H4 (cell line): ENCODE measurements at regions not wholly inside any gene's neighbourhood (a gene's known extent, or its start where the extent isn't known, plus 50 kb on each side); places are given as distances from the start of the nearest gene placed in this dataset.
A peak's percentile ranks its signal among the peaks of the same experiment; 100 is the strongest.

ENCODE experiments used
- DNase-seq: peaks from one replicate; pipeline ENCODE4 v3.0.0-alpha.2; 2015; ENCODE audit warnings: low spot score

DNA sequence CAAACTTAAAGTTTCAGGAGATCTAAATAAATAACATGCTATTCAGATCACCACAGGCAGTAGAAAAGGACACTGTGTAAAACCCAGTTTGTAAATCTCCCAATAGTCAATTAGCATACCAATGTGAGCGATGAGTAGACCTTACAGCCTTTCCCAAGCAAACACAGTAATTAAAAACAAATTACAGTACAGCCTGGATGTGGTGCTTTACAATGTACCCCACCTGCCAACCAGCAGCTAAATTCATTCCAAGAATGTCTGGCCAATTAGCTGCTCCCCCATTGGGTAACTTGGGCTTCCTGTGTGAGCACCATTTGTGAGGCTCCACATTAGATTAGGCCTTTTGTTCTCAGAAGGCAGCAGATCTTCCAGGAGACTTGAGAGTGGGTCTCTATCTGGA is 635.0 kb downstream of the TBL1XR1 start:
- DNase-seq: no peak

GRCh38 chr3:176561826-176562225 is 635.5 kb downstream of the TBL1XR1 start:
- DNase-seq: no peak

GRCh38 chr3:176554791-176555654 is 642.3 kb downstream of the TBL1XR1 start:
- no peak for DNase-seq

DNA sequence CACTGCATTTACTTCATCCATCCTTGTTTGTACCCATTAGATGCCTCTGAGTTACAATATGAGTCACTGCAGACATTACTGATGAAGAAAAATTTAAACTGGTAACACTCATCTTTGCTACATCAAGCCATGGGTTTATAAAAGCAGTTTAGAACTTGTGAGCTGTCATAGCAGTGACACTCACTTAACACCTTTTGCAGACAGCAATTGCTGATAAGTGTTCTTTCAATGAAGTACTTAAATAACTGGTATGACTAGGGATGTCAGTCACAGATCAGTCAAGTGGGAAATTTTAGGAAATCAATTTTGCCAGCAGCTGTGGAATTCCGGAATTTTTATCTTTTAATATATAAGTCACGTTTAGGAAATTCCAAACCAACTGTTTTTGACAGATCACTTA is 643.0 kb downstream of the TBL1XR1 start:
- DNase-seq: no peak

DNA sequence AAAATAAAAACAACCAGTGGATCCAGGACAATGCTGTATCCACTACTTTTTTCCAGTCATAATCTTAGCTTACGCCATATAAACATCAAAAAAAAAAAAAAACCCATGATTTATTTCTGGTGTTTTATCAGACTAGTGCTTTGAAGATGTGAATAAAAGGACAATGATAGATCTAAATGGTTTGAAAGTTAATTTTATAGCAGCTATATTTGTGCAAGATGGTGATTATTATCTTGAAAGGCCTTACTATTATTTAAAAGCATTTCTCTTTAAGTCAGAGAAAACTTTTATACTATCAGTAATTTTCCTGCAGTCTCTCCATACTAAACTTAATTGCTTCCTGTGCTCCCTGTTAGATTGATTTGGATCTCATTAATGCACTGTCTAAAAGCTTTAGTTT is 670.3 kb downstream of the TBL1XR1 start:
- no peak for DNase-seq

DNA sequence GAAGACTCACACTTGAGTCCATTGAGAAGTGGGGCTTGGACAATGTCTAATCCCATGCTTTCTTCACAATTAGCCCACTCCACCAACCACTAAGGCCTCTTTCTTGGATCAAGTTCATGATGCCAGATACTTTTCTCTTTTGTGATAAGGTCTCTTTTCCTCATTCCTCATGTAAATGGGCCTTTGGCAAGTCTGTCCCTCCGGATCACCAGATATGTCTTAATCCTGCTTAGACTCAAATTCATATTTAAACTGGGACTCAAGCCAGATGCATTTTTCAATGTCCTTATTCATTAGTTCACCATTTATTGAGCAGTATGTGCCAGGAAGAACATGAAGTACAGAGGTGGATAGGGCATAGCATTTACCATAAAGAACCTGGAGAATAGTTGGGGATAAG is 671.1 kb downstream of the TBL1XR1 start:
- DNase-seq: no peak

DNA sequence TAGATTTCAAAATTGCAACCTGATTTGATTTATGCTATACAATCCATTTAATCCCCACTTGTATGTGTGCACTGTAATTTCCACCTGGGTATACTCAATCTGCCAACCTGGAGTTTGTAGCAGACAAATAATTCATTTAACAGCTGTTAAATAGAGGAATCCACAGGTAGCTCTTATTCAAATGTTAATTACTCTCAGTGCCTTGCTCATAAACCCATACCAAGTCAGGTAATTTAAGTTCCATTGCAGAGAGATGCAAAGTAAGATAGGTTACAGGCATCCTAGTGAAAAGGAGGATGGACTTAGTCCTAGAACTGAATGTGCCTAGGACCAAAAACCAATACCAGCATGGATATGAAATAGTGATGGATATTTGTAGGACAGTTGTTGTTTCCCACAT is 674.2 kb downstream of the TBL1XR1 start:
- DNase-seq: no peak

GRCh38 chr3:176522436-176522835 is 674.8 kb downstream of the TBL1XR1 start:
- no peak for DNase-seq

GRCh38 chr3:176521531-176522175 is 675.6 kb downstream of the TBL1XR1 start:
- no peak for DNase-seq

DNA sequence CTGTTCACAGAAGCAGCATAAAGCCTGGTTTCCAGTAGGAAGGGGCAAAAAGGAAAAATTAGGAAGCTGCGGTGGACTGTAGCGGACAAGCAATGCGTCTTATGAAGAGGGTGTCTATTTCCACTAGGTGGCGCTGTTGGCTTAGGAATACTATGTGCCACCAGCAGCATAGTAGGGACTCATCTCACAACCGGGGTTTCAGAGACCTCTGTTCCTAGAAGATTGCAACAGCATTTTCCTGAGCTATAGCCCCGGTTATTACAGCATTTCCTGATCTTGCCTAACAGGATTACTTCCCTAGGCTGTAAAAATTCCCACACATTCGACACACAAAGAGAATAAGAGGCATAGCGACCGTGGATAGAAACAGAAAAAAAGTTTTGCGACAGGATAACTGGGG is 683.0 kb downstream of the TBL1XR1 start:
- peak; percentile 82 for DNase-seq

- DNase-seq: no peak
These were observed 683.7 kb downstream of the TBL1XR1 start for GRCh38 chr3:176513604-176514003.

GRCh38 chr3:176512037-176512436 is 685.2 kb downstream of the TBL1XR1 start:
- DNase-seq: no peak

- no peak for DNase-seq
These were observed 687.2 kb downstream of the TBL1XR1 start for GRCh38 chr3:176510097-176510496.

GRCh38 chr3:176505878-176506621 is 691.2 kb downstream of the TBL1XR1 start:
- no peak for DNase-seq

DNA sequence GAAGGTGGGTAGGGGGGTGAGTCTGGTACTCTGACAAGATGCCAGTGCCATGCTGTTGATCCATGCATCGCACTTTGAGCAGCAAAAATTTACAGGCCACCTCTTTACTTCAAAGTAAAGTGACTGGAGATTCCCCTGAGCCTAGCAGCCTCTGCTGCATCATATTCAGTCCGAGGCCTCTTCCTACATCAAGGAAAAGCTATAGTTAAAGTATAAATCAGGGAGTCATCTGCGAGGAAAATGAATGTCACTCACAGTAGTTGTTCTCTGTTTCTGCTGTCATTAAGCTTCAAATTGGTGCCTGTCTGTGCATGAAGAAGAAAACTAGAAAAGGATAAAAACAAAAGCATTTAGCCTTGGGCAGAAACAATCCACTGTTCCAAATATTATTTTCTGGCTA is 706.2 kb downstream of the TBL1XR1 start:
- no peak for DNase-seq

DNA sequence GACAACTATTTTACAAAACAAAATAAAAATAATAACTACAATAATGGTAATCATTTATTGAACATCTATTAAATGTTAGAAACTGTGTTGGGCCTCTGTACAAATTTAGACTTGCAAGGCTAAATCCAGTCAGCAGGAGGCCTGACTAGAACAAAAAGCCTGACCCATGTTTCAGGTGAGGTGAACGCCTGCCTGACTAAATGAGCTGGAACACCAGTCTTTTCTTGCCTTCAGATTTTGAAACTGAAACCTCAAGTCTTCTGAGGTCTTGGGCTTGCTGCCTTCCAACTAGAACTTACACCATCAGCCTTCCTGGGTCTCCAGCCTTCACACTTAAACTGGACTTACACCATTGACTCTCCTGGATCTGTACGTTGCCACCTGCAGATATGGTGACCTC is 706.9 kb downstream of the TBL1XR1 start:
- DNase-seq: no peak

DNA sequence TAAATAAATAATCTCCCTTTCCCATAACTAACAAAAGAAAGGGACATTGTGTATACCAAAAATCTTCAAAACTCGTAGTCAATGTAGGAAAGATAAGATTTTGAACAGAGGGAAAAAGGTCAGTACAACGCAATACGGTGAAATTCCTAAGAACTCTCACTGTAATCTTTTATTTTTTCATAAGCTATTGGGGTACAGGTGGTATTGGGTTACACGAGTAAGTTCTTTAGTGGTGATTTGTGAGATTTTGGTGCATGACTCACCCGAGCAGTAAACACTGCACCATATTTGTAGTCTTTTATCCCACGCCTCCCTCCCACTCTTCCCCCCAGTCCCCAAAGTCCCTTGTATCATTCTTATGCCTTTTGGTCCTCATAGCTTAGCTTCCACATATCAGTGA is 718.0 kb downstream of the TBL1XR1 start:
- peak; percentile 10 for DNase-seq

- DNase-seq: peak; percentile 11
These were observed 727.5 kb downstream of the TBL1XR1 start for GRCh38 chr3:176469694-176470205.

GRCh38 chr3:176463610-176464009 is 733.7 kb downstream of the TBL1XR1 start:
- no peak for DNase-seq

- DNase-seq: no peak
These were observed 749.9 kb downstream of the TBL1XR1 start for GRCh38 chr3:176447369-176447768.

DNA sequence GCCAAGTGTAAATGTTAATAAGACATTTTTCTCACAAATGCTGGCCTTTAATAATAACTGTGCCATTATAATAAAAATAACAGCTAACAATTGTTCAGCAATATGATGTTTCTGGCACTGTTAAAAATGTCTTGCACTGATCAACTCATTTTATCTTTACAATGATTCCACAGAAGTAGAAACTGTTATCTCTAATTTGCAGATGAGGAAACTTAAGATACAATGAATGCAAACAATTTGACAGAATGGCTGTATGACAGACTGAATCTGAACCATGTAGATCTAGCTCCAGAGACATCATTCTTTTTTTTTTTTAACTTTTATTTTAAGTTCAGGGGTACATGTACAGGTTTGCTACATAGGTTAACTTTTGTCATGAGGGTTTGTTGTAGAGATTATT is 755.0 kb downstream of the TBL1XR1 start:
- DNase-seq: no peak

GRCh38 chr3:176439729-176440128 is 757.6 kb downstream of the TBL1XR1 start:
- no peak for DNase-seq
